NCI-H128 (cell line): ENCODE measurements at regions not wholly inside any gene's neighbourhood (a gene's known extent, or its start where the extent isn't known, plus 50 kb on each side); places are given as distances from the start of the nearest gene placed in this dataset.

ENCODE experiments used
- DNase-seq: peaks from one replicate; lab custom pipeline; 2025; ENCODE audit not compliant: unreplicated experiment; lab: John Stamatoyannopoulos, UW

- DNase-seq = no peak
Observed at GRCh38 chr4:13184199-13184598, 299.9 kb downstream of the RAB28 start.

- no peak for DNase-seq
Observed at GRCh38 chr4:13182133-13182532, 302.0 kb downstream of the RAB28 start.

GRCh38 chr4:13181681-13182080 is 302.5 kb downstream of the RAB28 start:
- no peak for DNase-seq

- no peak for DNase-seq
Observed at GRCh38 chr4:13180701-13181100, 303.4 kb downstream of the RAB28 start.

- no peak for DNase-seq
Observed at GRCh38 chr4:13178621-13179020, 305.5 kb downstream of the RAB28 start.

- DNase-seq = no peak
Observed at GRCh38 chr4:13176741-13177142, 307.4 kb downstream of the RAB28 start.

GRCh38 chr4:13174926-13175325 is 309.2 kb downstream of the RAB28 start:
- DNase-seq = no peak

GRCh38 chr4:13174001-13174400 is 310.1 kb downstream of the RAB28 start:
- DNase-seq = no peak

- no peak for DNase-seq
Observed at GRCh38 chr4:13171292-13172057, 312.7 kb downstream of the RAB28 start.

- DNase-seq = no peak
Observed at GRCh38 chr4:13169731-13170525, 314.2 kb downstream of the RAB28 start.

GRCh38 chr4:13168326-13168725 is 315.8 kb downstream of the RAB28 start:
- no peak for DNase-seq

GRCh38 chr4:13166214-13166613 is 317.9 kb downstream of the RAB28 start:
- DNase-seq = no peak

GRCh38 chr4:13164783-13165331 is 319.3 kb downstream of the RAB28 start:
- DNase-seq = no peak

GRCh38 chr4:13162886-13163285 is 321.3 kb downstream of the RAB28 start:
- DNase-seq = no peak

GRCh38 chr4:13160920-13161319 is 323.2 kb downstream of the RAB28 start:
- no peak for DNase-seq

GRCh38 chr4:13159041-13159620 is 325.0 kb downstream of the RAB28 start:
- no peak for DNase-seq

- no peak for DNase-seq
Observed at GRCh38 chr4:13151194-13151593, 332.9 kb downstream of the RAB28 start.

- no peak for DNase-seq
Observed at GRCh38 chr4:13143222-13144070, 340.7 kb downstream of the RAB28 start.

- DNase-seq = no peak
Observed at GRCh38 chr4:13142726-13143125, 341.4 kb downstream of the RAB28 start.

- DNase-seq = no peak
Observed at GRCh38 chr4:13142191-13142590, 341.9 kb downstream of the RAB28 start.

- no peak for DNase-seq
Observed at GRCh38 chr4:13137390-13137789, 346.8 kb downstream of the RAB28 start.
